ENCODE measurements at regions not wholly inside any gene's neighbourhood (a gene's known extent, or its start where the extent isn't known, plus 50 kb on each side); places are given as distances from the start of the nearest gene placed in this dataset.

DNA sequence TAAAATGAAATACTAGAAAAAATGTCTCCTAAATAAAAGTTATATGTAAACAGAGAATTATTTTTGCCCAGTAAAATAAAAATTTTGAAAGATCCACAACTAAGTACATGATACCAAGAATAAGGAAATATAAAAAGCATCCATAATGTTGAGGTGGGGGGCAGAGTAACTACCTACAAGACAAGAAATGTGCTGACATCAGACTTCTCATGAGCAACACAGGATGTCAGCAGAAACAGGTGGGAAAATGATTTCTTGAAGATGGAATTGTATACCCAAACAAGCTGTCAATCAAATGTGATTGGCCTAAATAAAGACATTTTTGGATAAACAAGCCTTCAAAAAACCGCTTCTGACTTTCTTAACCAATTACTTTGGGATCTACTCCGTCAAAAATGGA, 143.9 kb upstream of the LIPC start:
- no peaks in the 10 kb centered on the region for H3K36me3 ChIP-seq (ENCODE audit: control insufficient read depth, insufficient read depth, low read length)
- H3K4me1 ChIP-seq (ENCODE audit: control insufficient read depth, insufficient read depth, low read length), result peaks cover 3% of the 10 kb centered on the region
- H3K9me3 ChIP-seq (ENCODE audit: control insufficient read depth, insufficient read depth, low read length), result no peaks in the 10 kb centered on the region
- no peaks in the 10 kb centered on the region for H3K27me3 ChIP-seq (ENCODE audit: control insufficient read depth, insufficient read depth, low read length)
- H3K4me3 ChIP-seq (ENCODE audit: low read depth, low read length), result no peak overlapping the region
- no peak overlapping the region for H3K9ac ChIP-seq (ENCODE audit: low read depth, low read length)

DNA sequence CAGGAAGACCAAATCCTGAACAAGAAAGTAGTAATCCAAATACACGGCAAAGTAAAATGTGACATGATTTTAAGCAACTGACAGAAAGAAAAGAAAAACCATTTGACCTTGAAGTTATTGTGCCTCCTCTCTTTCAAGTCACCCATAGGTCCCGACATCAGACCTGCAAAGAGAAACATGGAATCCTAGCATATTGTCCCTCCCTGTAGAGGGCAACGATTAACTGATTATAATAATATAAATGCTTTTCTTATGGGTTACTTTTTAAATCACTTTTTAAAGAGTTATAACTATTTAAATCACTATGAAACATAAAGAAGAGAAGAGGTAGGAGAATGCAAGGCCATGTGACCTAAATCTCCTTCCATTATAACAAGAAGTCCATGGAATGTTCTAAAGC, 143.2 kb upstream of the LIPC start:
- no peaks in the 10 kb centered on the region for H3K36me3 ChIP-seq (ENCODE audit: control insufficient read depth, insufficient read depth, low read length)
- H3K4me1 ChIP-seq (ENCODE audit: control insufficient read depth, insufficient read depth, low read length), result peaks cover 3% of the 10 kb centered on the region
- H3K27me3 ChIP-seq (ENCODE audit: control insufficient read depth, insufficient read depth, low read length), result no peaks in the 10 kb centered on the region
- no peaks in the 10 kb centered on the region for H3K9me3 ChIP-seq (ENCODE audit: control insufficient read depth, insufficient read depth, low read length)
- no peak overlapping the region for H3K4me3 ChIP-seq (ENCODE audit: low read depth, low read length)
- H3K9ac ChIP-seq (ENCODE audit: low read depth, low read length), result no peak overlapping the region

DNA sequence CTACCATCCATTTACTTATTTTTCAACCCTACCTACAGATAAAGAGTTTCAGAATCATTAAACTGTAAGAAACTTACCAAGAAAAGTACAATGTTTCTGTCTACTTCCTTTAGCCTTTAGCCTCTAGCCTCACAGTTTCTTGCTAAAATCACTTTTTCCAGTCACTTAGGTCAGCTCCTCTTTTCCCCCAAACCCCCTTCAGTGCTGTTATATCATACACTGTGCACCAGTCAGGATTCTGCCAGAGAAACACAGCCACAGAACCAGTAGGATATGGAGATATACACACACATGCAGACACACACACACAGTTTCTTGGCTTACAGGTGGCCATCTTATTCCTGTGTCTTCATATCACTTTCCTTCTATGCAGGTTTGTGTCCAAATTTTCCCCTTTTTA, 139.9 kb upstream of the LIPC start:
- H3K36me3 ChIP-seq (ENCODE audit: control insufficient read depth, insufficient read depth, low read length), result no peaks in the 10 kb centered on the region
- peaks cover 3% of the 10 kb centered on the region for H3K4me1 ChIP-seq (ENCODE audit: control insufficient read depth, insufficient read depth, low read length)
- no peak overlapping the region for H3K9ac ChIP-seq (ENCODE audit: low read depth, low read length)
- no peaks in the 10 kb centered on the region for H3K27me3 ChIP-seq (ENCODE audit: control insufficient read depth, insufficient read depth, low read length)
- no peaks in the 10 kb centered on the region for H3K9me3 ChIP-seq (ENCODE audit: control insufficient read depth, insufficient read depth, low read length)
- no peak overlapping the region for H3K4me3 ChIP-seq (ENCODE audit: low read depth, low read length)

DNA sequence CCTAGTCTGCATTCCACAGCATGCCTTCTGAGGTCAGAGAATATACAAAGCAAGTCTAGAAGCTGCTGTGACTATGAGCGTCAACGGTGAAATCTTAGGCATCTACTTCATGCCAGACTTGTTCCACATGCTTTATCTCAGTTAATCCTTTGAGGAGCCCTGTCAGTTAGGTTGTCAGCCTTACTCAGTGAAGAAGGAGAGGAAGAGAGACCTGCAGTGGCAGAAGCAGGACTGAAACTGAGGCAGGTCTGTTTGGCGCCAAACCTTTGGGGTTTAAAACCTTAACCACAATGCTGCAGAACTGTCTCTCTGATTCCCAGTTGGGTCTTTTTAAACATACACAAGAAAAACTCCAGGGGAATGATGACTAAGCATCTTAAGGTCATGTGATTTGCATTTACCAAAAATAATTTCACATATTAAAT, 139.0 kb upstream of the LIPC start:
- Histone ChIP-seq H3K9me3 (ENCODE audit: control insufficient read depth, insufficient read depth, low read length) (no peaks in the 10 kb centered on the region), H3K27me3 (ENCODE audit: control insufficient read depth, insufficient read depth, low read length) (no peaks in the 10 kb centered on the region), H3K36me3 (ENCODE audit: control insufficient read depth, insufficient read depth, low read length) (no peaks in the 10 kb centered on the region), H3K4me3 (ENCODE audit: low read depth, low read length) (no peak overlapping the region), H3K4me1 (ENCODE audit: control insufficient read depth, insufficient read depth, low read length) (peaks cover 3% of the 10 kb centered on the region), H3K9ac (ENCODE audit: low read depth, low read length) (no peak overlapping the region)

DNA sequence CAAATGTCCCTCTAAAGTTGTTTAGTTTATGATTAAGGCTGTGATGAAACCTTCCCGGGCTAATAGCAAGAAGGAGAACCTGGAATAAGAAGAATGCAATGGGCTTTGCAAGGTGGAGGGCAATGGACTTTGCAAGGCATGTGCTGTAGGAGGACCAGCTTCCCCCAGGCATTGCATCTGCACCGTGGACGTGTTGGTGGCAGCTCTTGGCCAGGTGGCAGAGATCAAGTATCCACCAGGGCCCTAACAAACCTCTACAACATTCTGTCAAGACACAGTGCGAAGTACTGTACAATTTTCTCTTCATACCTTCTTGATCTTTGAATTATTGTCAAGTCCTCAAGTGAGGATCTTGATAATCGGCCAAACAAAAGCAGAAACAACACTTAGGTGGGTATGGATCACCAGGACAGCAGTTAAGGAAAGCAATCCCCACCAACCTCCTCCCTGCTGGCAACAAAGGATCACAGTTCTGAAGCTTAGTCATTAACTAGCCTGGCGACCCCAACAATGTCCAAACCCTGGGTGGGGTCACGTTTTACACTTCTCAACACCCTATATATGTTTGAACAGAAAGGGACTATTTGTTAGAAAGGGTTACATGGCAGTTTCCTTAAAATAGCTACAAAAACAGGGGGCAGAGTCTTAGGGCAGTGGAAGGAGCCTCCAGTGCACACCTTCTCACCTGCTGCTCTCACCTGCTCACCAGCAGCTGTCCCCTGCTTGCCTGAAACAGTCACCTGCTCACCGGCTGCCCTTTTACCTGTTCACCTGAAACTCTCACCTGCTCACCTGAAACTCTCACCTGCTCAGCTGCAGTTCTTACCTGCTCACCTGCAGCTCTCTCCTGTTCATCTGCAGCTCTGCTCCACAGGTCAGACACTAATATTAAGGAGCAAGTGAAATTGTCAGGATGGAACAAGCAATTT, 137.9 kb upstream of the LIPC start:
- H3K4me1 ChIP-seq (ENCODE audit: control insufficient read depth, insufficient read depth, low read length), result peaks cover 3% of the 10 kb centered on the region
- H3K27me3 ChIP-seq (ENCODE audit: control insufficient read depth, insufficient read depth, low read length), result no peaks in the 10 kb centered on the region
- H3K36me3 ChIP-seq (ENCODE audit: control insufficient read depth, insufficient read depth, low read length), result no peaks in the 10 kb centered on the region
- no peaks in the 10 kb centered on the region for H3K9me3 ChIP-seq (ENCODE audit: control insufficient read depth, insufficient read depth, low read length)
- H3K4me3 ChIP-seq (ENCODE audit: low read depth, low read length), result no peak overlapping the region
- H3K9ac ChIP-seq (ENCODE audit: low read depth, low read length), result no peak overlapping the region

DNA sequence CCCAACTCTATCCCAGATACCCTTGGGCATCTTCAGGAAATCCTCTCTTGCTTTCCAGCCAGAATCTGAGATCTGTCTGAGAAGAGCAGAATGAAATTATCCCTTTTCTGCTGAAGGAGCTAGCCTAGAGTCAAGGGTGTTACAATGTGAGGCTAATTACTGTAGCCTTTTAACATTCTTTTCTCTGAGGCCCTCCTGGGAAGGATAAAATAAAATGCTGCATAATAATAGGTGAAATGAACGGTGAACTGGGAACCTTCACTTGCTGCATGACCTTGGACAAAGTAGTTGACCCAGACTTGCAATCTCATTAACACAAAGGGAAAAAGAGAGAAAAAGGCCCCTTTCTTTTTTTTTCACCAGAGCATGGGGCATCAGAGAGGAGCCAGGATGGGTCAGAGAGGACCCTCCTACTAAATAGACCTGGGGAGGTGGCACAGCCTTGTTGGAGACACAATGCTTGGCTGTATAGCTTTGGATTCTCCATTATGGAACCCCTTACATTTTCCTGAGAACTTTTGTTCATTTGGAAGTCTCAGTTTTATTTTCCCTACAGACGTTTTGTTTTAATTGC, 137.0 kb upstream of the LIPC start:
- Histone ChIP-seq H3K9me3 (ENCODE audit: control insufficient read depth, insufficient read depth, low read length) (no peaks in the 10 kb centered on the region), H3K9ac (ENCODE audit: low read depth, low read length) (no peak overlapping the region), H3K4me3 (ENCODE audit: low read depth, low read length) (no peak overlapping the region), H3K27me3 (ENCODE audit: control insufficient read depth, insufficient read depth, low read length) (no peaks in the 10 kb centered on the region), H3K36me3 (ENCODE audit: control insufficient read depth, insufficient read depth, low read length) (no peaks in the 10 kb centered on the region), H3K4me1 (ENCODE audit: control insufficient read depth, insufficient read depth, low read length) (peaks cover 3% of the 10 kb centered on the region)

DNA sequence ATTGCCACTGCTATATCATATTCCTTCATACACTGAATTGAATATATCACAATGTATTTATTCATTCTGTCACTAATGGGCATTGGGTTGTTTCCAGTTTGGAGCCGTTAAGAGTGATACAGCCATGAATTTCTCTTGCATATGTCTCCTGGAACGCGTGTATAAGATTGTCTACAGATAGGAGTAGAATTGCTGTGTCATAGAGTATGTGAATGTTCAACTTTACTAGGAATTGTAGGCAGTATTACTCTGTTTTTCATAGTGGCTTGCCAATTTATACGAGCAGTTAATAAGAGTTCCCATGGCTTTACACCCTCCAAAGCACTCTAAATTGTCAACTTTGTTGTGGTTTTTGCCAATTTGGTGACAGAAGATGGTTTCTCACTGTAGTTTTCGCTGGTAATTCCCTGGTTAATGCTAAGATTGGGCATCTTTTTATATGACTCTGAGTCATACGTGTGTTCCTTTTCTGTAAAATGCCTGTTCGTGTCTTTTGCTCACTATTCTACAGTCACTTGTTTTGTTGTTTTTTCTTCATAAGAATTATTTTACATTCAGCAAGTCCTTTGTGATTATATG, 136.1 kb upstream of the LIPC start:
- Histone ChIP-seq H3K9ac (ENCODE audit: low read depth, low read length) (no peak overlapping the region), H3K36me3 (ENCODE audit: control insufficient read depth, insufficient read depth, low read length) (no peaks in the 10 kb centered on the region), H3K27me3 (ENCODE audit: control insufficient read depth, insufficient read depth, low read length) (no peaks in the 10 kb centered on the region), H3K9me3 (ENCODE audit: control insufficient read depth, insufficient read depth, low read length) (no peaks in the 10 kb centered on the region), H3K4me3 (ENCODE audit: low read depth, low read length) (no peak overlapping the region), H3K4me1 (ENCODE audit: control insufficient read depth, insufficient read depth, low read length) (no peaks in the 10 kb centered on the region)

DNA sequence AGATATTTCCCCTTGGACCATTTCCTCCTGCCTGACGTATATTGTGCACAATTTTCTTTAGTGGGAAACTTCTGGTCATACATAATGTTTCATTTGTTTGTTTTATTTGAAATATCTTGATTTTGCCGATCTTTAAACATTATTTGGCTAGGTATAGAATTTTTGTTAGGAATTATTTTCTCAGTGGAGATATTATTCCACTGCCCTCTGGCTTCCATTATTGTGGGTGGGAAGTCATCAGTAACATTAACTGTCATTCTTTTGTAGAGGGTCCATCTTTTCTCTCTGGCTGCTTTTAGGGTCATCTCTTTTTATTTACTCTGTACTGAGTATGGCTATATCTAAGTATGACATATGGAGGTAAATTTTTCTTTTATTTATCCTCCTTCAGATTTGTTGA, 135.5 kb upstream of the LIPC start:
- H3K27me3 ChIP-seq (ENCODE audit: control insufficient read depth, insufficient read depth, low read length), result no peaks in the 10 kb centered on the region
- no peak overlapping the region for H3K9ac ChIP-seq (ENCODE audit: low read depth, low read length)
- H3K9me3 ChIP-seq (ENCODE audit: control insufficient read depth, insufficient read depth, low read length), result no peaks in the 10 kb centered on the region
- H3K4me1 ChIP-seq (ENCODE audit: control insufficient read depth, insufficient read depth, low read length), result no peaks in the 10 kb centered on the region
- no peak overlapping the region for H3K4me3 ChIP-seq (ENCODE audit: low read depth, low read length)
- no peaks in the 10 kb centered on the region for H3K36me3 ChIP-seq (ENCODE audit: control insufficient read depth, insufficient read depth, low read length)

DNA sequence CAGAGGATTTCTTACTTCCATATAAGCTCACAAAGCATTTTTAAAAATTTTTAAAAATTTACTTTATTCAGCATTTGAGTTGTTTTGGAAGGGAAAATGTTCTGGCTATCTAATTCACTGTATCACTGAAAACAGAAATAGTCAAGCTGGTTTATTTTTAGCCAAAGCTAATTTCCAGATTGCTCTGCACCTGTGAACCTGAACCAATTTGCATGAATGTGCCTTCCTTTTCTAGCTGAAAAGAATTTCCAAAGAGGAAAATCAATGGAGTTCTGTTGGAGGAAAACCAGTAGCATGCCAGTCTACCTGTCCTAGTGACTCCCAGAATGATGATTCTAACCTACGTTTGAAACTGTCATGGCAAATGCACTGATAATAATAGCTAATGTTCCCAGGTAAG, 134.2 kb upstream of the LIPC start:
- Histone ChIP-seq H3K36me3 (ENCODE audit: control insufficient read depth, insufficient read depth, low read length) (no peaks in the 10 kb centered on the region), H3K27me3 (ENCODE audit: control insufficient read depth, insufficient read depth, low read length) (no peaks in the 10 kb centered on the region), H3K4me3 (ENCODE audit: low read depth, low read length) (no peak overlapping the region), H3K4me1 (ENCODE audit: control insufficient read depth, insufficient read depth, low read length) (no peaks in the 10 kb centered on the region), H3K9ac (ENCODE audit: low read depth, low read length) (no peak overlapping the region), H3K9me3 (ENCODE audit: control insufficient read depth, insufficient read depth, low read length) (no peaks in the 10 kb centered on the region)

DNA sequence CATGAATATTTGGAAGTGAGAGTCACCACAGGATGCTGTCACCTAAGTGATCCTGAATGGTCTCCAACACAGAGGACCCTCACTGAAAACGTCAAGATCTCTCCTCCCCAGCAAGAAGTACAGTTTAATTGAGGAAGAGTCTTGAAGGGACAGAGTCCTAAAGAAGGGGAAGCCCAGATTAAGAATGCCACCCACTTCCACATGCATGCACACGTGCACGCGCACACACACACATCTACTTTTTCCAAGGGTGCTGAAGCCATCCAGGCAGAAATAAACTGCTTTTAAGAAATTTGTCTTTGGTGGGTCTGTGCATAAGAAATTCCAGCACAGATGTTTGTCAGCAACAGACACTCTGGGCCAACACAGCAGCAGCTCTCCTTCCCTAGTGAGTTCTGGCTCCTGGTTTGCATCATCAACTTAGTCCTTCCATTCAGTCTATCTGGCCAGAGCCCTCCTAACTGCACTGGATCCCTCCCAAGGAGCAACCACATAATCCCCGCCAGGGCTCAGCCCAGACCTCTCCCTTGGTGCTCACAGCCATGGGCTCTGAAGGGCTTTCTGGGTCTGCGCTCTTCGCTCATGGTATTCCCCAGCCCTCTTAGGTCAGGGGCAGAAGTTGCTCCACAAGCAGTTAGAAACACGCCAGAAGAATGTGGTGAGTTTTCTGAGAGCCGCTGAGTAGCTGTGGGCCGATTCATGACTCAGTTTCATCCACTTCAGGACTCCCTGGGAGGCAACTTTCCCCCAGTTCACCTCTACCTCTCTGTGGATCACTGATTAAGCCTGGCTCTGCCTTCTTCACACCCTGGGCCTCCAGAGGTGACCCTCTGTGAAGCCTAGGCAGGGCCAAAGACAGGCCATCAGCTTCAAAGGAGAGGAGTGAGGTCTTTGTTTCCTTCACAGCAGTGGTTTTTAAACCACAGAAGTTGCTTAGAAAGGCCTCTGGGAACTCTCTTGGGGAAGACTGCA, 132.6 kb upstream of the LIPC start:
- no peak overlapping the region for H3K4me3 ChIP-seq (ENCODE audit: low read depth, low read length)
- H3K36me3 ChIP-seq (ENCODE audit: control insufficient read depth, insufficient read depth, low read length), result no peaks in the 10 kb centered on the region
- H3K9ac ChIP-seq (ENCODE audit: low read depth, low read length), result no peak overlapping the region

DNA sequence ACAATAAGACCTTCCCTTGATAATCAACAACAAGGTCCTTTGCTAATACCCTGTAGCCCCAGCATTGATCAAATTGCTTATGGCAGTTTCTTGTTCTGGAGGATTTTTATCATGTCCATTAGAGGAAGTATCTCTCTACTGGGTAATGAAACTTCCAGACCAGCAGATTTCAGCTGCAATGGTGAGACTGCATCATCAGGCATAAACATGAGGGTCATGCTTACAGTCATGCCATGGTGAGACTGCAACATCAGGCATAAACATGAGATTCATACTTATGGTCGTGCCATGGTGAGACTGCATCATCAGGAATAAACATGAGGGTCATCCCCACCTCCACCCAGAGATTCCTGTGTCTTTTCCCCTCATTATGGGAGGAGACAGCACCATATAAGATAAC, 129.0 kb upstream of the LIPC start:
- H3K27me3 ChIP-seq (ENCODE audit: control insufficient read depth, insufficient read depth, low read length), result no peaks in the 10 kb centered on the region
- H3K36me3 ChIP-seq (ENCODE audit: control insufficient read depth, insufficient read depth, low read length), result no peaks in the 10 kb centered on the region
- no peak overlapping the region for H3K9ac ChIP-seq (ENCODE audit: low read depth, low read length)
- no peaks in the 10 kb centered on the region for H3K4me1 ChIP-seq (ENCODE audit: control insufficient read depth, insufficient read depth, low read length)
- H3K9me3 ChIP-seq (ENCODE audit: control insufficient read depth, insufficient read depth, low read length), result no peaks in the 10 kb centered on the region
- H3K4me3 ChIP-seq (ENCODE audit: low read depth, low read length), result no peak overlapping the region

More for the DNA sequence above, 132.6 kb upstream of the LIPC start:
- Histone ChIP-seq H3K4me1 (ENCODE audit: control insufficient read depth, insufficient read depth, low read length) (no peaks in the 10 kb centered on the region), H3K27me3 (ENCODE audit: control insufficient read depth, insufficient read depth, low read length) (no peaks in the 10 kb centered on the region), H3K9me3 (ENCODE audit: control insufficient read depth, insufficient read depth, low read length) (no peaks in the 10 kb centered on the region)

All from iPS-15b (cell line).